SW 1271 (cell line): ENCODE measurements at regions not wholly inside any gene's neighbourhood (a gene's known extent, or its start where the extent isn't known, plus 50 kb on each side); places are given as distances from the start of the nearest gene placed in this dataset.

Experiments
- DNase-seq, 2 experiments: peaks; one replicate each; lab custom pipeline; 2025; lab: John Stamatoyannopoulos, UW

GRCh38 chr12:125434131-125434530 is 368.9 kb downstream of the AACS start:
- no peak for DNase-seq

GRCh38 chr12:125434936-125435443 is 369.8 kb downstream of the AACS start:
- no peak for DNase-seq

DNA sequence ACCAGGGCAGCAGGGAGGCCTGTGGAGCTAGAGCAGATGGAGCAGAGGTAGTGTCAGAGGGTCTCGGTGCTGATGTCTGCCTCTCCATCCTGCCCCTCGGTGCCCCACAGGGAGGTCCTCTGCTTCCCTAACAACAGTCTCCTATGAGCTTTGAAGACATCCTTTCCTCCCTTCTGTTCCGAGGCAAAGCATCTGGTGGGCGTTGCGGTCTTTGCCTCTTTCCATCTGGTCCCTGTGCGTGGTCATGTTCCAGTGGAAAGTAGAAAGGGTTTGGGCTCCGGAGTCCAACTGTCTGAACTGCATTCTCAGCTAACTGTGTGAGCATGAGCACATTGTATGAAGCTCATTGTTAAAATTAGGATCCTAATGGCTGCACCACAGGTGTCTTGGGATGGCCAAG is 370.6 kb downstream of the AACS start:
- no peak for DNase-seq

GRCh38 chr12:125436686-125437085 is 371.5 kb downstream of the AACS start:
- DNase-seq, result no peak

DNA sequence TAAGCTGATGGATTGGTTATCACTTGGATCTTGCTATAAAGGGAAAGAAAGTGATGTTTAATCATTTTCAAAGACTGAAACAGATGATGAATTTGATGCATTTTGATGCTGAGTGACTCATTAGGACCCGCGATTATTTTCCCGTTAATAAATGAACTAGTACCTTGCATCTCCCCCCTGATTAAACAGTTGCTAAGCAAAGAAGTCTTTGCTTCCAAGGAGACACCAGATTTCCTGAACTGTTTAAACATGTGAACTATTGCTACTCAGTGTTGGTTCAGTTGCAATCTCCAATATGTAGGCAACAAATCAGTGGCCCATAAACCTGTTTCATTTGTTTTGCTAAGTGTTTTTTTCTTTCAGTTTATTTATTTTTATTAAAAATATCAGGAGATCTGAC is 375.2 kb downstream of the AACS start:
- DNase-seq, result no peak

DNA sequence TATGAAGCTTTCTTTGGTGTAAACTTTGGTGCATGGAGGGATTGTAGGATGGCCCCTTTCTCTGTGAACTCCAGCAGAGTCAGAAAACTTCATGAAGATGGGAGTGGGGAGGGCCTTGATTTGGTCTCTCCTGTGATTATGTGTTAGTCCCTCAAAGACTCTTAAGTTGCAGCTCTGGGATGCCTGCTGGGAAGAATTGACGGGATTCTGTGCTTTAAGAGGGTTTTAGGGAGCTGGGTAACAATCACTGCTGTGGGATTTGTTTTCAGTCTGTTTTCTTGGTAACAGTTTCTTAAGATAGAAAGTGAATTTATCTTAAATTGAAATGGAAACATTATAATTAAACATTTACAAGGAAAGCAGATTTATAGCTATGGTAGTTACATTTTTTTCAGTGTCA is 378.1 kb downstream of the AACS start:
- no peak for DNase-seq

DNA sequence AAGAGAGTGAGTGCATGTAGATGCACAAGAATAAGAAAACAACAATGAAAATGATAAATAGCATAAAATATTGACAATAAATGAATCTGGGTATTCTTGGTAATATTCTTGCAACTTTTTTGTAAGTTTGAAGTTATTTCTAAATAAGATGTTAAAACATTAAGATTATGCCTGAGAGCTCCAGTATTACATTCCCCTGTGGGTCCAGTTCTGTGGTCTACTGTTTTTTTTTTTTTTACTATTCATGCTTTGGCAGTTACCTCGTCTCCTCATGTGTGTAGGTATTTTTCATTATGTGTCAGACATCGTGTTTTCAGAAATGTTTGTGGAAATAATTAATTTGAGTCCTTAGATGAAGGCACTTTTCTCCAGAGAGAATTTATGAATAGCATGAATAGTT is 386.2 kb downstream of the AACS start:
- DNase-seq, result no peak

DNA sequence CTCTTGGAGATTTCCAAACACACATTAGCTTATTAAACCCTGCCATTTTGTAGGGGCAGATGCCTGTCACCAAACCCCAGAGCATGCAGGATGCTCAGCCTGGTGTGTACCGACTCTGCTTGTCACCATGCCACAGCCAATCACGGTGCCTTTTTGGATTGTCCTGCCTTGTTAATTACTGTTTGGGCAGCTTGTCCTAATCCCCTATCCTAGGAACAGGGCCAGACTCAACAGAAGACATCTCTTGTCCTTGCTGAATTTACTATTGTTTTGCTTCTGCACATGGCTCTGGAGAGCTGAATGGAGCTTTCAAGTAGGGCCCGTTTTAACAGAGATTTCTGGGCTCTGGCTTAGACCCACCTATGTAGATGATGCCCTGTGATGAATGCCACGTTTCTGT is 388.5 kb downstream of the AACS start:
- DNase-seq, result no peak

- DNase-seq, result no peak
Observed at GRCh38 chr12:125454291-125454690, 389.1 kb downstream of the AACS start.

- no peak for DNase-seq
Observed at GRCh38 chr12:125454786-125455480, 389.7 kb downstream of the AACS start.

DNA sequence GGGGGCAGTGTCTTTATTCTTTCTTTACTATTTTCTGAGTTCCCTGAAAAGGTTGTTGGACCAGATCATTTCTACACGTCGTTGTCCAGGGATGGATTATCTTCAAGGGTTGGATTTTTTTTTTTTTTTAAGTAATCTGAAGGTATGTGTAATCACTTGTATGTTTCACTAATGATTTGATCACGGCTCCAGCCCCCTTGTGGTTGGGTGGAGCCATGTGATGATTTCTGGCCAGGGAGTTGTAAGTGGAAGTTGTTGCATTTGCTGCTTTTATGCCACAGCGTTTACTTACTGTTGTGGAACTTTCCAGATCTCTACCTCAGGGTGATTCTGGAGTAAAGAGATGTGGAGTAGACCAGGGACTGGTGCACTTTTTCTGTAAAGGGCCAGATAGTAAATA is 390.3 kb downstream of the AACS start:
- DNase-seq, result no peak

GRCh38 chr12:125458552-125459268 is 393.5 kb downstream of the AACS start:
- no peak for DNase-seq

DNA sequence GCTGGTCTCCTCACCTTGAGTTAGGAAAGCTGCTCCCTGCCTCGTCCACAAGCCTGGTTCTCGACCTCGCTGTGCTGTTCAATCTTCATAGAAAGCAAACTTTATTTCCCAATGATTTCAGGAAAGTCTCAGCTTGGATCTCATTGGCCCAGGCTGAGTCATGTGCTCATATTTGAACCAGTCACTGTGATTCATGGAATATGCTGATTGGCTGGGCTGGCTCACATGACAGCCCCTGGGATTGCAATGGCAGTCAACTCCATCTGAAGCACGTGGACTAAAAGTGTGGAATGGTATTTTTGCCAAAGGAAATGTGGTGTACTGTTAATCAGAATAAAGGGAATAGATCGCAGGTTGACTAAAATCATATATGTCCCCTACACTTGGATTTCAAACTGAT is 396.6 kb downstream of the AACS start:
- no peak for DNase-seq

DNA sequence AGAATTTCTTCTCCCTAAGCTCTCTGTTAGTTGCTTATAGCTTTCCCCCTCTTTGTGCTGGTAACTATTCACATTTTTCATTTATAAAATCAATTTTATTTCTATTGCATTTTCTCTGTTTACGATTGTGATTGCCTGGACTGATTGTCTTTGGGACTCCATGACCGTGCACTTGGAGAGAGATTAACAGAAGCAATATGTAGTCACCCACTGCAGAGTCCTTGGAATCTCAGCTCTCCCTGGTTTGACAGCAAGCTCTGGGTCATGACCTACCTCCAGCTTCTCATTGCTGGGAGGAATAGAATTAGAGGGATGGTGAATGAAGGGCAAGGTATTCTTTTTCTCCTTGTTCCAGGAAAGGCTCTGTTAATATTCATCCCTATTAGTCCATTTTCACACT is 398.2 kb downstream of the AACS start:
- DNase-seq, result no peak

DNA sequence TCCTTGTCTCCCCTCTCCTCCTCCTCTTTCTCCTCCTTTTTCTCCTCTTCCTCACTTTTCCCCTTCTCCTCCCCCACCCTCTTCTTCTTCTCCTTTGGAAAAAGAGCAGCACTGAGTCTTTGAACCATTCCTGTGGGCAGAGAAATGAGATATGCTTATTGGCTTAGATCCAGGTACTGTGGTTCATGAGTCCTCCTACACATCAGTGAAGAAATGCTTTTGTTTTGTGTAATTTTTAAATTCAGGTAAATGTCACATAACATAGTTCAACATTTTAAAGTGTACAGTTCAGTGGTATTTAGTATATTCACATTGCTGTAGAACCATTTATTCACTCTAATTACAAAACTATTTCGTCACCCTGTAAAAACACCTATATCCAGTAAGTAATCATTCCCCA is 402.1 kb downstream of the AACS start:
- DNase-seq, result no peak

DNA sequence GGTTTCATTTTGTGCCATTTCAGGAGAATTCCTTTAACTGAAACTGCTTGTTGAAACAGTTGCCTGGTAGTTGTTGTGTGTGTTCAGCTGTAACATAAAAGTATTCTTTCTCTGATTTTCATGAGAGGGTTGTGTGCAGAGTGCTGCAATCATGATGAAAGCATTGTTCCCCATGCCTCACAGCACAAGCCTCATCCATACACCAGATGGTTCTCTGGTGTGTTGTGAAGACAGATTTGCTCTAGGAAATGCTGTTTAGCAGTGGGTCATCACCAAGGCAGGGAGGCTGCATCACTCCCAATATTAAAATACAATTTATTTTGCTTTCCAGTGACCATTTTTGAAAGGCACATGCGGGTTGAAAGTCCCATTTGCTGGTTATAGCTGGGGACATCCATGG is 404.4 kb downstream of the AACS start:
- no peak for DNase-seq

DNA sequence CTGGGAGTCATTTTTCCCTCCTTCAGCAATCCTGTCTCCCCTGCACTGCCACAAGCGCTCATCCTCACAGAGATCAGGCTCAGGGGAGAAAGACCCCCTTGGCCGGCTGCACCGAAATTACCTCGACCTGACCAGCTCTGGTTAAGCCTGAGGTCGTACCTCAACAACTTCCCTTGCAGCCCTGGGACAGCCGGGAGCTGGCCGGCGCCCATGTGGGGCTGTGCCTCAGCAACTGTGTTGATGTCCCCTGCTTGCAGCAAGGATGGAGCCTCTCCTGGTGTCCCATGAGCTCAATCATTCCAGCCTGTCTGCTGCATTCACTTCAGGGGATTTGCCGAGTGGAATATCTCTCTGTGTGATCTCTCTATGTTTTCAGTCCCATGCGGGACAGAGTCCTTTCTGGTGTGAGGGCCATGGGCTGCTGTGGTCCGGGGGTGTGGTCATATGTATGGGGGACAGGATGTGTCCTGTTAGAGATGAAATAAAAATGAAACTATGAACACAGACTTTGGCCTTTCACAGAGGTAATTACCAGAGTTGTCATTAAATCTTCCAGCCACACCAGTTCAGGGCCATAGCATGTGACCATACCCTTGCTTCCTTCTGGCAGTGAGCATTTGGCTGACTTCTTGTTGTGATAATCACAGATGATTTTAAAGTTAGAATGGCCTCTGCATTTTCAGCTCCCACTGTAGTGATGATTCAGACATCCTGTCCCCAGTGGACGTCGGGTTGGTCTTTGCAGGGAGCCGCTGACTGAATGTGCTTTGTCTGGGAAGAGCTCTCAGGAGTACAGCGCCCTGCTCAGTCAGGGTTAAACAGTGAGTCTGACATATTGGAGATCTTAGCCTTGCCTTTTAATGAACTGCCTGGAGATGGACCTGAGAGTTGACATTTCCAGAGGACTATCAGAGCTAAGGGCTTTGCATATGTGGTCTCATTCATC is 405.9 kb downstream of the AACS start:
- no peak for DNase-seq

- DNase-seq, result no peak
Observed at GRCh38 chr12:125473501-125473900, 408.3 kb downstream of the AACS start.

DNA sequence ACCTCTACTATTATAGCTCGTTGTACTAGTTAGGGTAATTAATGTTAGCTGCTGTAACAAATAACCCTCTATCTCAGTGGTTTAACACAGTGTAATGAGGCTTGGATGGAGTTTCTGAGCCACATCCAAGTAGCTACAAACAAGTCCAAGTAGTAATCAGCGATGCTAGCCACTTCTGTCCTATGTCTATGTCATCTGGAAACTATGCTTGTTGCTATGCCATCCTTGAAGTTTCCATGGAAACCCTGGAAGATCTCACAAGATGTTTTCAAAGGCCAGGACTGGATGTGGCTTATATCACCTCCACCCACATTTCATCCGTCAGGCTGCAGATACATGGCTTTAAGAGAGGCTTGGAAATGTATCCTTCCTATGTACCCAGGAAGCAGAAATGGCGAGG is 422.1 kb downstream of the AACS start:
- DNase-seq, result no peak

DNA sequence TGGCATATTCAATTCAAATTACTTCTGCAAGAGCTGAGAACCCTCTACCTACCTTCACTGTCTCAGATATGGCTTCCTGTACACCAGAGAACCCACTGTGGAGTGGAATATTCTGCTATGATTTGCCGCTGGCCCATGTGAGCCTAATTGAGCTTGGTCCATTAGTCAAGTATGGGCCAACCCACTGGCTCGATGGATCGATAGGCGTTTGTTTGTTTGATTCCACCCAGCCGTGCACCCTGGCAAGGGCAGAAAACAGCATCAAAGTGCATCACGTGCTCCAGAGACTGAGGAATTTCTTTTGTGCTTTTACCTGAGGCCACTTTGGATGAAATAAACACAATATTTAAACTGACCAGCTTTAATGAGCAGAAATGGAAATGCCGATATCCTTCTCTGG is 426.3 kb downstream of the AACS start:
- DNase-seq, result no peak

GRCh38 chr12:125492354-125493270 is 427.4 kb downstream of the AACS start:
- DNase-seq, result no peak
